A673 (cell line): ENCODE measurements at regions not wholly inside any gene's neighbourhood (a gene's known extent, or its start where the extent isn't known, plus 50 kb on each side); places are given as distances from the start of the nearest gene placed in this dataset.

ENCODE experiments used
- EZH2 ChIP-seq: fragments of 200-600 bp; sonication (generic); IDR thresholded peaks from 2 replicates; pipeline ENCODE4 v1.6.1; 2017; ENCODE audit warnings: borderline replicate concordance, low read depth, mild to moderate bottlenecking, mixed read lengths, antibody characterized with exemption, low read length; ENCODE audit not compliant: poor library complexity, severe bottlenecking
- TF ChIP-seq, protein P1 (sequence below): fragments of 300-800, 200-600 bp; sonication (generic); conservative IDR thresholded peaks from 2 replicates; pipeline ENCODE4 v1.5.1; 2017; ENCODE audit warnings: low read depth, mild to moderate bottlenecking, antibody characterized with exemption, low read length, moderate library complexity, mixed read lengths

DNA sequence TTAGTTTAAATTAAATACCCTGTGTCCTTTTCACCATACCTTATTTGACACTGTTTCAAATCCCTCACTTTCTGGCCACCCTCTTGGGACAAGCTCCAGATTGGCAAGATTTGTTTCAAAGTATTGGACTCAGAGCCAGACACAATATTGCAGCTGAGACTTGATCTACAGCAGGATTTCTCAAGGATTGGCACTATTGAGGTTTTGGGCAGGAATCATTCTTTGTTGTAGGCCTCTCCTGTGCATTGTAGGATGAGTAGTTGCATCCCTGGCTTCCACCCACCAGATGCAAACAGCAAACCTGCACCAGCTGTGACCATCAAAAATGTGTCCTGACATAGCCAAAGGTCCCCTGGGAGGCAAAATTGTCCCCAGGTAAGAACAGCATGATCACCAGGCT is 181.2 kb downstream of the CHD9NB start:
- TF ChIP-seq, protein P1, sequence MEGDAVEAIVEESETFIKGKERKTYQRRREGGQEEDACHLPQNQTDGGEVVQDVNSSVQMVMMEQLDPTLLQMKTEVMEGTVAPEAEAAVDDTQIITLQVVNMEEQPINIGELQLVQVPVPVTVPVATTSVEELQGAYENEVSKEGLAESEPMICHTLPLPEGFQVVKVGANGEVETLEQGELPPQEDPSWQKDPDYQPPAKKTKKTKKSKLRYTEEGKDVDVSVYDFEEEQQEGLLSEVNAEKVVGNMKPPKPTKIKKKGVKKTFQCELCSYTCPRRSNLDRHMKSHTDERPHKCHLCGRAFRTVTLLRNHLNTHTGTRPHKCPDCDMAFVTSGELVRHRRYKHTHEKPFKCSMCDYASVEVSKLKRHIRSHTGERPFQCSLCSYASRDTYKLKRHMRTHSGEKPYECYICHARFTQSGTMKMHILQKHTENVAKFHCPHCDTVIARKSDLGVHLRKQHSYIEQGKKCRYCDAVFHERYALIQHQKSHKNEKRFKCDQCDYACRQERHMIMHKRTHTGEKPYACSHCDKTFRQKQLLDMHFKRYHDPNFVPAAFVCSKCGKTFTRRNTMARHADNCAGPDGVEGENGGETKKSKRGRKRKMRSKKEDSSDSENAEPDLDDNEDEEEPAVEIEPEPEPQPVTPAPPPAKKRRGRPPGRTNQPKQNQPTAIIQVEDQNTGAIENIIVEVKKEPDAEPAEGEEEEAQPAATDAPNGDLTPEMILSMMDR: no peak
- no peak for TF ChIP-seq EZH2
